Stimulated activated naive B cell treated with anti-CD40 and anti-IgM and Interleukin-4, amounts not matched to agents 10 μg/mL and 1 μg/mL and 100 μg/mL, for 72 hours (primary cell): ENCODE measurements at regions not wholly inside any gene's neighbourhood (a gene's known extent, or its start where the extent isn't known, plus 50 kb on each side); places are given as distances from the start of the nearest gene placed in this dataset.

ENCODE experiments used
- ATAC-seq, 2 donors: fragments of 150-1000 bp; cut with Tn5 transposase; replicated peaks; 2 replicates each; pipeline ENCODE4 v1.10.0; 2021; ENCODE audit warnings: moderate library complexity in 1 of 2
- DNase-seq: peaks from one replicate; pipeline ENCODE4 v3.0.0; 2021
- H3K27ac Mint-ChIP-seq: one replicate; pipeline ENCODE4 v1.8.0; 2022; ENCODE audit warnings: mild to moderate bottlenecking, mixed read lengths
- H3K27me3 Mint-ChIP-seq, 2 donors: one replicate each; pipeline ENCODE4 v1.8.0; 2022; ENCODE audit warnings: mixed read lengths in 2 of 2
- H3K36me3 Mint-ChIP-seq, 2 donors: one replicate each; pipeline ENCODE4 v1.8.0; 2022; ENCODE audit warnings: mixed read lengths in 2 of 2, mild to moderate bottlenecking in 1 of 2
- H3K4me1 Mint-ChIP-seq, 2 donors: one replicate each; pipeline ENCODE4 v1.8.0; 2022; ENCODE audit warnings: mixed read lengths in 2 of 2, mild to moderate bottlenecking in 1 of 2
- H3K4me3 Mint-ChIP-seq, 2 donors: one replicate each; pipeline ENCODE4 v1.8.0; 2022; ENCODE audit warnings: mild to moderate bottlenecking in 2 of 2, mixed read lengths in 2 of 2, moderate library complexity in 1 of 2
- H3K9me3 Mint-ChIP-seq, 2 donors: one replicate each; pipeline ENCODE4 v1.8.0; 2022; ENCODE audit warnings: mixed read lengths in 2 of 2, mild to moderate bottlenecking in 1 of 2

DNA sequence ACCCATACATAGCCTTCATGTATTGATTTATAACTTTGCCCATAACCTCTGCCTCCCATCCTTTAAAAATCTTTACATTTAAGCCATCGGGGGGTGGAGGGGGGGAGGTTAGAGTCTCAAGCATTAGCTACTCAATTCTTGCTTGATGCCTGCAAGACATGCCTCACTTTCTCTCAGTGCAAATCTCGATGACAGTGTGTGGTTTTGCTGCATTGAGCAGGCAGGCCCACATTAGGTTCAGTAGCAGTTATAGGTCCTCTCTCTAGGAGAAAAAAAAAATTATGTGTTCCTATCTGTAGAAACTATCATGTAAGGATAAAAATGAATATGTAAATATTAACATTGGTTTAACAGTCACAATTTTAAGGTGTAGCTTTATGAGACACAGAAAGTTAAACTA, 314.0 kb upstream of the ANO3 start:
- DNase-seq, result no peak
- Mint-ChIP-seq H3K27ac (no peak overlapping the region), H3K4me1 (peaks cover 0 to 1% of the 10 kb centered on the region in 2 donors), H3K4me3 (no peak overlapping the region), H3K36me3 (no peaks in the 10 kb centered on the region), H3K9me3 (no peaks in the 10 kb centered on the region), H3K27me3 (no peaks in the 10 kb centered on the region)
- ATAC-seq, result no peak

- DNase-seq, result no peak
- Mint-ChIP-seq H3K27ac (no peak overlapping the region), H3K4me3 (no peak overlapping the region), H3K4me1 (peaks cover 0 to 1% of the 10 kb centered on the region in 2 donors), H3K9me3 (no peaks in the 10 kb centered on the region), H3K36me3 (no peaks in the 10 kb centered on the region), H3K27me3 (no peaks in the 10 kb centered on the region)
- no peak for ATAC-seq
These were observed 313.6 kb upstream of the ANO3 start for GRCh38 chr11:26018336-26018735.

- H3K27ac Mint-ChIP-seq, result no peak overlapping the region
- H3K36me3 Mint-ChIP-seq, result no peaks in the 10 kb centered on the region
- no peaks in the 10 kb centered on the region for H3K9me3 Mint-ChIP-seq
- DNase-seq (no peak), ATAC-seq (no peak)
- peaks cover 0 to 1% of the 10 kb centered on the region in 2 donors for H3K4me1 Mint-ChIP-seq
- no peak overlapping the region for H3K4me3 Mint-ChIP-seq
- no peaks in the 10 kb centered on the region for H3K27me3 Mint-ChIP-seq
These were observed 312.5 kb upstream of the ANO3 start for GRCh38 chr11:26019386-26019785.

DNA sequence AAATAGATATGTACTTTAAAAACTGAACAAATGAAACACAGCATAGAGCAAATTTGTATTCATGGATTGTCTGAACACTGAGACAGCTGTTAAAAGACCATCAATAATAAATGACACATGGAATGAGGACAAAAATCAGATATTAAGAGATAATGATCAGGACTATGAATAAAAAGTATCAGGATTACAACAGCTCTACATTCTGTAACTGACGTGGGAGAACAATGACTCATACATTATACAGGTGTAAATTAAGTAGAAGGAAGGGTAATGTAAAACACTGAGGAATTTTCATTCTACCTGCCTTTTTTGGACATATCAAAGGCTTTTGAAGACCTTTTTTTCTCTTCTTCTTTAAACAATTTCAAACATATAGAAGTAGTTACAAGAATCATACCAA, 310.9 kb upstream of the ANO3 start:
- H3K9me3 Mint-ChIP-seq, result no peaks in the 10 kb centered on the region

DNA sequence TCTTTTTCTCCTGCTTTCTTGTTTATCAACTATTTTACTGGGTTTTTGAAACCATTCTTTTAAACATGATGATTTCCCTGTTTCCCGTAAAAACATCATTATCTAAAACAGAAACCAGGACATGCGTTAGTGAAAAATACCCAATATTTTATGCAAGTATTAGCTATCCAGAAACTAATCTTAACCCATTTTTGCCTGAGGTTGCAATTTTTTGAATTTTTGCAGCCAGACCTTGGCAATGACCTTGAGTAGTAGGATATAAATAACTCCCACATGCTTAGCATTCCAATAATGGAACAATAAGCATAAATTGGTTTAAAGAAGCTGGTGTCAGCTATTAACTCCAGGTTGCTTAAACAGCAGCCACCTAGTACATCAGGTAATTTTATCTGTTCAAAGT, 308.9 kb upstream of the ANO3 start:
- no peak for ATAC-seq
- no peak overlapping the region for H3K4me3 Mint-ChIP-seq
- no peak for DNase-seq
- no peaks in the 10 kb centered on the region for H3K27me3 Mint-ChIP-seq
- H3K36me3 Mint-ChIP-seq, result no peaks in the 10 kb centered on the region
- no peak overlapping the region for H3K27ac Mint-ChIP-seq
- H3K9me3 Mint-ChIP-seq, result peaks cover 0 to 1% of the 10 kb centered on the region in 2 donors
- H3K4me1 Mint-ChIP-seq, result no peaks in the 10 kb centered on the region

More for the DNA sequence above, 310.9 kb upstream of the ANO3 start:
- Mint-ChIP-seq H3K4me1 (peaks cover 0 to 1% of the 10 kb centered on the region in 2 donors), H3K27me3 (no peaks in the 10 kb centered on the region), H3K27ac (no peak overlapping the region), H3K36me3 (no peaks in the 10 kb centered on the region), H3K4me3 (no peak overlapping the region)
- DNase-seq, result no peak
- no peak for ATAC-seq

GRCh38 chr11:26025676-26026075, 306.3 kb upstream of the ANO3 start:
- H3K36me3 Mint-ChIP-seq, result no peaks in the 10 kb centered on the region
- DNase-seq (no peak), ATAC-seq (no peak)
- H3K27me3 Mint-ChIP-seq, result no peaks in the 10 kb centered on the region
- no peak overlapping the region for H3K4me3 Mint-ChIP-seq
- peaks cover 0 to 6% of the 10 kb centered on the region in 2 donors for H3K4me1 Mint-ChIP-seq
- H3K27ac Mint-ChIP-seq, result no peak overlapping the region
- H3K9me3 Mint-ChIP-seq, result peaks cover 1 to 3% of the 10 kb centered on the region in 2 donors

DNA sequence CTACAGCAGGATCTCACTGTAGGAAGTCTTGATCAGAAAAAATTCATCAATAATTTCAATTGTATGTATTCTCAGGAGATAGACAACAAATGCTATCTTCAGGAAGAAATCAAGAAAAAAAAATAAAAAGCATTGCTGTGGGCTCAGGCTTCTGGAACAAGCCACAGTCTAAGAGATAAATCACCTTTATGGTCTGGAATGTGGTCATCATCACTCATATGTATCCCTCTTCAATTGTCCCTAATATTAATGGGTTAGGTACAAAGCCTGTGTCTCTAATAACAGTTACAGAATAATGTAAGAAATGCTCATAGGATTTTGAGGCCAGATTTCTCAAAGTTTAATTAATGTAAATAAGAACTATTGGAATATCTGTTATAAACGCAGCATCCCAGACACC, 305.9 kb upstream of the ANO3 start:
- Mint-ChIP-seq H3K27ac (no peak overlapping the region), H3K27me3 (no peaks in the 10 kb centered on the region), H3K4me3 (no peak overlapping the region), H3K4me1 (peaks cover 0 to 6% of the 10 kb centered on the region in 2 donors), H3K36me3 (no peaks in the 10 kb centered on the region), H3K9me3 (peaks cover 1 to 3% of the 10 kb centered on the region in 2 donors)
- ATAC-seq, result no peak
- no peak for DNase-seq

- Mint-ChIP-seq H3K27me3 (no peaks in the 10 kb centered on the region), H3K27ac (no peak overlapping the region), H3K9me3 (peaks cover 1 to 3% of the 10 kb centered on the region in 2 donors), H3K4me3 (no peak overlapping the region), H3K4me1 (peaks cover 0 to 6% of the 10 kb centered on the region in 2 donors), H3K36me3 (no peaks in the 10 kb centered on the region)
- ATAC-seq, result no peak
- no peak for DNase-seq
These were observed 304.0 kb upstream of the ANO3 start for GRCh38 chr11:26027887-26028286.

DNA sequence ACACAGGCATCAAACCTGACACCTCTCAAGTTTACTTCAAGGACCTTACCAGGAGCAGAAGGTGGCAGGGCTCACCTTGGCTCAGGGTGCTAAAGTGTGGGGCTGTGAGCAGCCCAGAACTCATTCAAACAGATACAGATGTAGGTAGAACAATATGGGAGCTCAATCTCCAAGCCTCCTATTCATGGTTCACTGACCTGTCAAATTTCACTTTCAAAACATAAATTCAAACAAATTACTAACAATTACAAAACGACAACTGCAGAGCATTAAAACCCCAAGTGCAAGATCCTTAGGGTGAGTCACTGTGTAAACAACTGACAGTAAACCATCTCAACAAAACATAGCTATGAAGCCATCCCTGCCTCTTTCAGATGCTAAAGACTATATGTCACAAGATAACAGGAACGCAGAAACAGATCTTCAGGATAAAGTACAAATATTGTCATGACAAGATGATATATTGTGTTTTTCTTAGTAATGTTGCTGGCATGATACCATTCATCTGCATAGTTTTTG, 303.5 kb upstream of the ANO3 start:
- ATAC-seq (no peak), DNase-seq (no peak)
- H3K4me1 Mint-ChIP-seq, result peaks cover 0 to 6% of the 10 kb centered on the region in 2 donors
- no peak overlapping the region for H3K4me3 Mint-ChIP-seq
- no peak overlapping the region for H3K27ac Mint-ChIP-seq
- H3K27me3 Mint-ChIP-seq, result no peaks in the 10 kb centered on the region
- peaks cover 1 to 3% of the 10 kb centered on the region in 2 donors for H3K9me3 Mint-ChIP-seq
- H3K36me3 Mint-ChIP-seq, result no peaks in the 10 kb centered on the region

DNA sequence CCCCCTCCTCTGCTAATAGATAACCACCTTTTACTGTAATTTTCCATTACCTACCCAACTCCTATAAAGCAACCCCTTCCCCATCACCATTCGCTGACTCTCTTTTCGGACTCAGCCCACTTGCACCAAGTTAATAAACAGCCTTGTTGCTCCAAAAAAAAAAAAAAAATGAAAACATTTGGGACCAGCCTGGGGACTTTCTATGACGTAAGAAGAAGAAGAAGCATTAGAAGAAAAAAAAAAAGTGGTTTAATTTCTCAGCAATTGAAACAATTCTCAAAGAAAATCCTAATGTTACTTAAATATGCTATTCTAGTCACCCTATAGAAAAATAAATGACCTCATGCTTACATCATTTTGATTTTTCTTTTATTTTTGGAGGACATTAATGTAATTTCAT, 301.5 kb upstream of the ANO3 start:
- DNase-seq, result no peak
- Mint-ChIP-seq H3K27ac (no peak overlapping the region), H3K4me3 (no peak overlapping the region), H3K9me3 (peaks cover 1 to 3% of the 10 kb centered on the region in 2 donors), H3K27me3 (no peaks in the 10 kb centered on the region), H3K36me3 (no peaks in the 10 kb centered on the region), H3K4me1 (peaks cover 0 to 6% of the 10 kb centered on the region in 2 donors)
- ATAC-seq, result no peak

DNA sequence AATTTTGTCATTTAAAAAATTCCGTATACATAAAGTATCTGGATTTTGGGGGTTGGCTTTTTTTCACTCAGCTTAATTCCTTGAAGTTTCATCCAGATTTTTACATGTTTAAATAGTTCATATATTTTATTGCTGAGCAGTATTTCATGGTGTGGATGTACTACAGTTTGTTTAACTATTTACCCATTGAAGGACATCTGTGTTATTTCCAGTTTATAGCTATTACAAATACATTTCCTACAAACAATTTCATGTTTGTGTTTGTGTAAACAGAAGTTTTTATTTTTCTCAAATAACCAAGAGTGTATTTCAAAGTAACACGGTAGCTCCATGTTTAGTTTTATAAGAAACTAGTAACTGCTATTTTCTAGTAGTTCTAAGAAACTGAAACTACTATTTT, 299.7 kb upstream of the ANO3 start:
- Mint-ChIP-seq H3K27me3 (no peaks in the 10 kb centered on the region), H3K27ac (no peak overlapping the region), H3K9me3 (peaks cover 0 to 3% of the 10 kb centered on the region in 2 donors), H3K4me1 (peaks cover 0 to 6% of the 10 kb centered on the region in 2 donors), H3K4me3 (no peak overlapping the region), H3K36me3 (no peaks in the 10 kb centered on the region)
- DNase-seq (no peak), ATAC-seq (no peak)

- DNase-seq (no peak), ATAC-seq (no peak)
- peaks cover 0 to 1% of the 10 kb centered on the region in 2 donors for H3K9me3 Mint-ChIP-seq
- H3K4me1 Mint-ChIP-seq, result peaks cover 3 to 10% of the 10 kb centered on the region in 2 donors
- no peaks in the 10 kb centered on the region for H3K36me3 Mint-ChIP-seq
- H3K4me3 Mint-ChIP-seq, result no peak overlapping the region
- no peaks in the 10 kb centered on the region for H3K27me3 Mint-ChIP-seq
- no peak overlapping the region for H3K27ac Mint-ChIP-seq
These were observed 296.2 kb upstream of the ANO3 start for GRCh38 chr11:26035696-26036095.

DNA sequence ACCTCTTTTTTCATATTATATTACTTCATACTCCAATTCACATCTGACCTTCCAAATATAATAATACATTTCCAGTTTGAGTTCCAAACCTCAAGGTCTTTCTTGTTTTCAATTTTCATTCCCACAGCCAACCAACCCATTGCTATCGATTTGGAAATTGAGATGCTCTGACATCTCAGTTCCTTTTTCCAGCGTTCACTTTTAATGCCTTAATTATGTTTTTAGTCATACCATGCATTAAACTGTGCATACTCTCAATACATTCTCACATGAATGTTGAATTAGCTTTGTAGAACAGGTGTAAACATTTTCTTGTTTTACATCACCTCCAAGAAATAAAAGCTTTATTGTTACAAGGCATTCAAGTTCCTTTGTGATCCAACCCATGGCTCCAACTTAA, 294.2 kb upstream of the ANO3 start:
- ATAC-seq (peak; percentile 34 to 57), DNase-seq (no peak)
- Mint-ChIP-seq H3K27me3 (no peaks in the 10 kb centered on the region), H3K4me1 (peaks cover 5 to 10% of the 10 kb centered on the region in 2 donors), H3K9me3 (peaks cover 0 to 1% of the 10 kb centered on the region in 2 donors), H3K4me3 (no peak overlapping the region), H3K36me3 (no peaks in the 10 kb centered on the region), H3K27ac (no peak overlapping the region)

DNA sequence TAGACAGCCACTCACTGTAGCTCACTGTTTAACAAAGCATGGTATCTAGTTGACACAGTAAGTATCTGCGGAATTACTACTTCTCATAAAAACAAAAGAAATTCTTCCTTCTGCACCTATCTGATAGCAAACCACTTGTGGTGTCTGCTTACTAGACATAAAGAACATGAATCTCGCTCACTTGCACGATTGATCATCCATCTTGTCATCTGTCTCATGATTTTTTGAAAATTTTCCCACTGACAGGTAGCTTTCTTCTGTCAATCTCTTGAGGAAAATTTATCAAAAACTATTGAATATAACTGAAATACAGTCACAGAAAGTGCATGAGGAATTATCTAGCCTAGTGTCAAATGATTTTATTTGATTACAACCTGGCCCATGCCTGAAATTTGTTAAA, 291.6 kb upstream of the ANO3 start:
- ATAC-seq (no peak), DNase-seq (no peak)
- H3K27ac Mint-ChIP-seq, result no peak overlapping the region
- peaks cover 7 to 15% of the 10 kb centered on the region in 2 donors for H3K4me1 Mint-ChIP-seq
- no peaks in the 10 kb centered on the region for H3K27me3 Mint-ChIP-seq
- H3K36me3 Mint-ChIP-seq, result no peaks in the 10 kb centered on the region
- peaks cover 0 to 1% of the 10 kb centered on the region in 2 donors for H3K9me3 Mint-ChIP-seq
- no peak overlapping the region for H3K4me3 Mint-ChIP-seq

GRCh38 chr11:26042113-26042512, 289.8 kb upstream of the ANO3 start:
- Mint-ChIP-seq H3K27me3 (no peaks in the 10 kb centered on the region), H3K4me3 (no peak overlapping the region), H3K9me3 (peaks cover 0 to 1% of the 10 kb centered on the region in 2 donors), H3K36me3 (no peaks in the 10 kb centered on the region), H3K4me1 (peaks cover 7 to 15% of the 10 kb centered on the region in 2 donors), H3K27ac (no peak overlapping the region)
- ATAC-seq, result peak in 1 of 2 donors; percentile 41
- no peak for DNase-seq

GRCh38 chr11:26043665-26044064, 288.3 kb upstream of the ANO3 start:
- H3K4me3 Mint-ChIP-seq, result no peak overlapping the region
- H3K27me3 Mint-ChIP-seq, result no peaks in the 10 kb centered on the region
- no peaks in the 10 kb centered on the region for H3K9me3 Mint-ChIP-seq
- DNase-seq, result no peak
- peak; percentile 74 to 84 for ATAC-seq
- H3K27ac Mint-ChIP-seq, result no peak overlapping the region
- peaks cover 4 to 5% of the 10 kb centered on the region in 2 donors for H3K4me1 Mint-ChIP-seq
- H3K36me3 Mint-ChIP-seq, result no peaks in the 10 kb centered on the region
